ENCODE measurements at regions not wholly inside any gene's neighbourhood (a gene's known extent, or its start where the extent isn't known, plus 50 kb on each side); places are given as distances from the start of the nearest gene placed in this dataset.
"Not testable (repeated sequence)": the region's sequence is repeated elsewhere in the genome, so short reads cannot be mapped to it uniquely, and the experiment has no call there.

DNA sequence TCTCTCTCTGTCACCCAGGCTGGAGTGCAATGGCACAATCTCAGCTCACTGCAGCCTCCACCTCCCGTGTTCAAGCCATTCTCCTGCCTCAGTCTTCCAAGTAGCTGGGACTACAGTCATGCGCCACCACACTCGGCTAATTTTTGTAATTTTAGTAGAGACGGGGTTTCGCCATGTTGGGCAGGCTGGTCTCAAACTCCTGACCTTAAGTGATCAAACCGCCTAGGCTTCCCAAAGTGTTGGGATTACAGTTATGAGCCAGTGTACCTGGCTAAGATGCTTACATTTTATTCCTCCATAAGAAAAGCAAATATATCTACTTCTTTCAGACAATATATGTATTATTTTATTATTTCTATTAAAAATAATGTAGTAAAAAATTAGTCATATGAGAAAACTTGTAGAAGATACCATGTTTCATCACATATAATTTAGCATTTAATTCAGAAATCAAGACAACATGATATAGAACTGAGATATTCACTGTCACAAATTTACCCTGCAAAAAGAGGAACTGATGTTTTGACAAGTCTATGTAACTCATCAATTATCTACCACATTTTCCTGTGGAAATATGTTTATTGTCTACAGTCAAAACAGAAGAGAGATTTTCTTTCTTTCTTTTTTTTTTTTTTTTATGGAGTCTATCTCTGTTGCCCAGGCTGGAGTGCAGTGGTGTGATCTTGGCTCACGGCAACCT is 105.1 kb downstream of the ZNF486 start:
- TF ChIP-seq, protein P1, sequence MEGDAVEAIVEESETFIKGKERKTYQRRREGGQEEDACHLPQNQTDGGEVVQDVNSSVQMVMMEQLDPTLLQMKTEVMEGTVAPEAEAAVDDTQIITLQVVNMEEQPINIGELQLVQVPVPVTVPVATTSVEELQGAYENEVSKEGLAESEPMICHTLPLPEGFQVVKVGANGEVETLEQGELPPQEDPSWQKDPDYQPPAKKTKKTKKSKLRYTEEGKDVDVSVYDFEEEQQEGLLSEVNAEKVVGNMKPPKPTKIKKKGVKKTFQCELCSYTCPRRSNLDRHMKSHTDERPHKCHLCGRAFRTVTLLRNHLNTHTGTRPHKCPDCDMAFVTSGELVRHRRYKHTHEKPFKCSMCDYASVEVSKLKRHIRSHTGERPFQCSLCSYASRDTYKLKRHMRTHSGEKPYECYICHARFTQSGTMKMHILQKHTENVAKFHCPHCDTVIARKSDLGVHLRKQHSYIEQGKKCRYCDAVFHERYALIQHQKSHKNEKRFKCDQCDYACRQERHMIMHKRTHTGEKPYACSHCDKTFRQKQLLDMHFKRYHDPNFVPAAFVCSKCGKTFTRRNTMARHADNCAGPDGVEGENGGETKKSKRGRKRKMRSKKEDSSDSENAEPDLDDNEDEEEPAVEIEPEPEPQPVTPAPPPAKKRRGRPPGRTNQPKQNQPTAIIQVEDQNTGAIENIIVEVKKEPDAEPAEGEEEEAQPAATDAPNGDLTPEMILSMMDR (IDR thresholded peaks at IDR 0.05; ENCODE audit: insufficient read depth, low read length): not testable (repeated sequence)
- TF ChIP-seq GABPA, POLR2AphosphoS5 (IDR thresholded peaks at IDR 0.05; ENCODE audit: low read depth): not testable (repeated sequence)

Data from HL-60 (cell line).